GM18517 (cell line): ENCODE measurements at regions not wholly inside any gene's neighbourhood (a gene's known extent, or its start where the extent isn't known, plus 50 kb on each side); places are given as distances from the start of the nearest gene placed in this dataset.
"Not testable (repeated sequence)": the region's sequence is repeated elsewhere in the genome, so short reads cannot be mapped to it uniquely, and the experiment has no call there.

ENCODE experiments used
- ATAC-seq: cut with Tn5 transposase; IDR thresholded peaks from one replicate; pipeline ENCODE4 v1.9.1; 2021; ENCODE audit warnings: mild to moderate bottlenecking, moderate library complexity; ENCODE audit not compliant: unreplicated experiment

DNA sequence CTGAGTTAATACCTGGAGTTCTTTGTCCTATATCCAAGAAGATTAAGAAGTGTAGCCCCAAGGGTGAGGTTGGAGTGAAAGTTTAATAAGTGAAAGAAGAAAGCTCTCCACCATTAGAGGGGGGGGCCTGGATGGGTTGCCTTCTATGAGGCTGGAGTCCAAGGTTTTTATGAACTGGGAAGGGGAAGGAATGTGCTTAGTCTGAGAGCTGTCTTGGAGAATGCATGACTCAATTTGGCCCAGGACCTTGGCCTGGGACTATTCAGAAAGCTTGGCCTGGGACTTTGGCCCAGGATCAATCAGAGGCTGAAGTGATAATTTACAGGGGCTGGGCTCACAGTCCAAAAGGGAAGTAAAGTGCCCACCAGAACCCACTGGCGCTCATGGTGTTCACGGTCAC lies 1049.0 kb upstream of the GRIA3 start:
- no peak for ATAC-seq

DNA sequence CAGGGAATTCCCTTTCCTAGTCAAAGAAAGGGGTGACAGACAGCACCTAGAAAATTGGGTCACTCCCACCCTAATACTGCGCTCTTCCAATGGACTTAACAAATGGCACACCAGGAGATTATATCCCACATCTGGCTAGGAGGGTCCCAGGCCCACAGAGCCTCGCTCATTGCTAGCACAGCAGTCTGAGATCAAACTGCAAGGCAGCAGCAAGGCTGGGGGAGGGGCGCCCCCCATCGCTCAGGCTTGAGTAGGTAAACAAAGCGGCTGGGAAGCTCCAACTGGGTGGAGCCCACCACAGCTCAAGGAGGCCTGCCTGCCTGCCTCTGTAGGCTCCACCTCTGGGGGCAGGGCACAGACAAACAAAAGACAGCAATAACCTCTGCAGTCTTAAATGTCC lies 1043.9 kb upstream of the GRIA3 start:
- ATAC-seq, result not testable (repeated sequence)

- ATAC-seq, result no peak
These were observed 1030.1 kb upstream of the GRIA3 start for GRCh38 chrX:122154019-122154418.

GRCh38 chrX:122168241-122168640 lies 1015.8 kb upstream of the GRIA3 start:
- no peak for ATAC-seq

DNA sequence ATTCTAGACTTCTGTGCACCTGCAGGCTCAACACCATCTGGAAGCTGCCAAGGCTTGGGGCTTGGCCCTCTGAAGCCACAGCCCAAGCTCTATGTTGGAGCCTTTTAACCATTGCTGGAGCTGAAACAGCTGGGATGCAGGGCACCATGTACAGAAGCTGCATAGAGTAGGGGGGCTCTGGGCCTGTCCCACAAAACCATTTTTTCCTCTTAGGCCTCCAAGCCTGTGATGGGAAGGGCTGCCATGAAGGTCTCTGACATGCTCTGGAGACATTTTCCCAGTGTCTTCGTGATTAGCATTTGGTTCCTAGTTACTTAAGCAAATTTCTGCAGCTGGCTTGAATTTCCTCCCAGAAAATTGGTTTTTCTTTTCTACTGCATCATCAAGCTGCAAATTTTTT lies 999.3 kb upstream of the GRIA3 start:
- ATAC-seq, result no peak

GRCh38 chrX:122187069-122187713 lies 996.9 kb upstream of the GRIA3 start:
- ATAC-seq, result no peak

GRCh38 chrX:122188751-122189150 lies 995.3 kb upstream of the GRIA3 start:
- no peak for ATAC-seq

DNA sequence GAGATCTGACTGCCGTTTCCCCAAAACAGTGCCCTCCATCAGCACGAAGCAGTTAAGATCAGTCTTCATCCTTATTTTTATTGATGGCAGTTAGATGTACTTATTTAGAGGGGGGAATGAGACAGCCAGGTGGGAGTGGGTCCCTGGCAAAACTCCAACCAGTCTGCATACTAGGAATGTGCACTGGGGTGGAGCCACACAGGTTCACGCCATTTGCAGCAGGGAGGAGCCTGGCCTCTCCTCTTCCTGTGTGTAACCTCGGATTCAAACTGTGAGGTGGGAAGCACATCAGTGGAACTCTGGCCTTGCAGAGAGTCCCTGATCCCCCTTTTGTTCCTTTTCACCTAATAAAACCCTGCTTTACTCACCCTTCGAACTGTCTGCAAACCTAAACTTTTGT lies 987.7 kb upstream of the GRIA3 start:
- ATAC-seq, result no peak

DNA sequence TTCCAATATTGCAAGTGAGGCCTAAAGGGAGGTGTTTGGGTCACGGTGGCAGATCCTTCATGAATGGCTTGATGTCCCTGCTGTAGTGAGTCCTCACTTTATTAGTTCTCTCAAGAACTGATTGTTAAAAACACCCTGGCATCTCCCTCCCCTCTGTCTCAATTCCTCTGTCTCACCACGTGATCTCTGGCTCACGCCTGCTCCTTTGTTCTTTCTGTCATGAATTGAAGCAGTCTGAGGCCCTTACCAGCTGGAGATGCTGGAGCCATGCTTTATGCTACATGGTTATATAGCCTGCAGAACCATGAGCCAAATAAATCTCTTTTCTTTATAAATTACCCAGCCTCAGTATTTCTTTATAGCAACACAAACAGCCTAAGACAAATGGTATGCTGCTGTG lies 980.7 kb upstream of the GRIA3 start:
- no peak for ATAC-seq

GRCh38 chrX:122218666-122219065 lies 965.4 kb upstream of the GRIA3 start:
- no peak for ATAC-seq

DNA sequence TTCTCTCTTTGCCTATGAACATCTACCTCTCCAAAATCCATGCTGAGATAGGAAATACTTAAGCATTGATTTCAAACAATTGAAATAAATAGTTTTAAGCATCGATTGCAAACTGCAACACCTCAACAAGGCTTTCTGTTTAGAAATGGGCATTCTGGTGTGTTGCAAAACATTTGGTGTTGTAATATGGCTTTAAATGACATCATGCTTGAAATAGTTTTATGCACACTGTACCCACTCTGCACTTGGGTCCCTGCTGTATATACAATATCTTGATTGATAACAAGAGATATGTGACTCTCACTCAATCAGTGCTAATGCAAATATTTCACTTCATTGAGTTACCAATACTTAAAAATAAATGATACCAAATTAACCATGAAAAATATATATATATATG lies 964.9 kb upstream of the GRIA3 start:
- ATAC-seq, result no peak

GRCh38 chrX:122219735-122220134 lies 964.3 kb upstream of the GRIA3 start:
- ATAC-seq, result no peak

GRCh38 chrX:122220644-122221373 lies 963.3 kb upstream of the GRIA3 start:
- no peak for ATAC-seq

- not testable (repeated sequence) for ATAC-seq
These were observed 962.3 kb upstream of the GRIA3 start for GRCh38 chrX:122221810-122222209.

DNA sequence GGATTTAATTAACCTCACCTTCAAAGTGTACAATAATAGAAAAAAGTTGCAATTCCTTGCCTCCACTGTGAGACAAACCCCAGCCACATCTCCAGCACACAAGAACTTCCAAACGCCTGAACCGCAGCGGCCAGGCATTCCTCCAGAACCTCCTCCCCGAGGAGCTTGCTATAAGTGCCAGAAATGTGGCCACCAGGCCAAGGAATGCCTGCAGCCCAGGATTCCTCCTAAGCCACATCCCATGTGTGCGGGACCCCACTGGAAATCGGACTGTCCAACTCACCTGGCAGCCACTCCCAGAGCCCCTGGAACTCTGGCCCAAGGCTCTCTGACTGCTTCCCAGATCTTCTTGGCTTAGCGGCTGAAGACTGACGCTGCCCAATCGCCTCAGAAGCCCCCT lies 959.9 kb upstream of the GRIA3 start:
- not testable (repeated sequence) for ATAC-seq

DNA sequence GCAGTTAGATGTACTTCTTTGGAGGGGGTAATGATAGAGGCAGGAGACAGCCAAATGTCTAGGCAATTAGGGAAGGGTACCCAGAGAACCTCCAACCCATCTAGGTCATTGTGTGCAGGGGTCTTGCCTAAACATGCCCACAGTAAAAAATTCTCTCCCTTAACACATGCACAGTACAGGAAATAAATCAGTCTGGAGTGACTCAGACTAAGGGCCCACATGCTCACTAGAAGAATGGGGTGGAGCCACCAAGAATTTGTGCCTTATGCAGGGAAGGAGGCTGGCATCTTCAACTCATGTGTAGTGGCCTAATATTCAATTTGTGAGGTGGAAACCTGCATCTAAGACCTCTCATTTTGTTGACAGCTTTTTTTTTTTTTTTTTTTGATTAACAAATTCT lies 945.3 kb upstream of the GRIA3 start:
- no peak for ATAC-seq

- ATAC-seq, result no peak
These were observed 942.1 kb upstream of the GRIA3 start for GRCh38 chrX:122241959-122242358.

- no peak for ATAC-seq
These were observed 940.0 kb upstream of the GRIA3 start for GRCh38 chrX:122244080-122244479.

DNA sequence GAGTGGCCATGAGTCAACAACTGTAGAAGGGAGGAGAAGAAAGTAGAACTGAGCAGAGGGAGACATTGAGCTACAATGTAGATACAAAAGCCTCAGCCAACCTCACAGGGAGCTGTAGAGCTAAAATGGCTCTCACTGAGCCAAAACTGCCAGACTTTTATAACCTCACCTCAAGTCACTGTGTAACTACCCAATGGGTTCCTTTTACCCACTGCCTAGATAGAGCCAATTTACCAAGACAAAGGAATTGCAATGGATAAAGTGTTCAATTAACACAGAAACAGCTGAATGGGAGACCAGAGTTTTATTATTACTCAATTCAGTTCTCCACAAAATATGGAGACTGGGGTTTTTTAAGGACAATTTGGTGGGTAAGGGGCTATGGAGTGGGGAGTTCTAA lies 938.9 kb upstream of the GRIA3 start:
- no peak for ATAC-seq

DNA sequence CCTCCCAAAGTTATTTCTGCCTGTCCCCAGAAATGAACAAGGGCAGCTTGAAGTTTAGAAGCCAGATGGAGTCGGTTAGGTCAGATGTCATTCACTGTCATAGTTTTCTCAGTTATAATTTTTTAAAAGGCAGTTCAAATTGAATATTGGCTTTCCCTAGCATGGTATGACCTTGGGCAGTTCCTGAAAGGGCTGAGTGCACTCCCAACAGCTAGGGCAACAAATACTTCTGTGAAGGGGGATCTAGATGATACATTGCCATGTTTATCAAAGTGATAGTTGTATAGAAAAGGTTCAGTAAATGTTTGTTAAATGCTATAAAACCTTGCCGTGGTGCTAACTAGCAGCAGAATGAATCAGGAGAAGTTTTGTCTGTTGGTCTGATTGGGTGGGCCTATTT lies 938.1 kb upstream of the GRIA3 start:
- ATAC-seq, result no peak

DNA sequence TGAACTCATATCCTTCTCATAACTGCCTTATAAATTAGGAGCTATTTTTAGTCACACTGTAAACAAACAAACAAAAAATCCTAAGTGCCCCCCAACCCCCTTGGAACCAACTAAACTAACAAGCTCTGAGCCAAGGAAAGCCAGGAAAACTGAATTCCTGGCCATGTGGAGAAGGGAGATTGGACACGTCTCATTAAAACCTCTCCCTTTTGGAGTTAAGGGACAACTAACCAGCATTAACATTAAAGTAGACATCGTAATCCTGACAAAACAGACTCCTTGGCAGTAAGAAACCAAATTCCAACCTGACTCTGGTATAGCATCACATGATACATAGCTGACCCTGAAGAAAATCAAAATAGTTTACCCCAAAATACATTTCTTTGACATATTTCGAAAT lies 937.1 kb upstream of the GRIA3 start:
- no peak for ATAC-seq

GRCh38 chrX:122248681-122249080 lies 935.4 kb upstream of the GRIA3 start:
- ATAC-seq, result no peak

GRCh38 chrX:122252454-122252853 lies 931.6 kb upstream of the GRIA3 start:
- ATAC-seq, result no peak
